ENCODE measurements at regions not wholly inside any gene's neighbourhood (a gene's known extent, or its start where the extent isn't known, plus 50 kb on each side); places are given as distances from the start of the nearest gene placed in this dataset.

GRCh38 chr1:94678202-94678848, 136.8 kb upstream of the F3 start:
- no peak for DNase-seq (ENCODE audit: low read depth)
- Histone ChIP-seq H3K36me3 (ENCODE audit: control insufficient read depth, insufficient read depth, low read length) (no peaks in the 10 kb centered on the region), H3K27me3 (ENCODE audit: control insufficient read depth, insufficient read depth, low read length) (no peaks in the 10 kb centered on the region), H3K4me3 (ENCODE audit: low read depth, low read length) (no peak overlapping the region)
- TF ChIP-seq, protein P1, sequence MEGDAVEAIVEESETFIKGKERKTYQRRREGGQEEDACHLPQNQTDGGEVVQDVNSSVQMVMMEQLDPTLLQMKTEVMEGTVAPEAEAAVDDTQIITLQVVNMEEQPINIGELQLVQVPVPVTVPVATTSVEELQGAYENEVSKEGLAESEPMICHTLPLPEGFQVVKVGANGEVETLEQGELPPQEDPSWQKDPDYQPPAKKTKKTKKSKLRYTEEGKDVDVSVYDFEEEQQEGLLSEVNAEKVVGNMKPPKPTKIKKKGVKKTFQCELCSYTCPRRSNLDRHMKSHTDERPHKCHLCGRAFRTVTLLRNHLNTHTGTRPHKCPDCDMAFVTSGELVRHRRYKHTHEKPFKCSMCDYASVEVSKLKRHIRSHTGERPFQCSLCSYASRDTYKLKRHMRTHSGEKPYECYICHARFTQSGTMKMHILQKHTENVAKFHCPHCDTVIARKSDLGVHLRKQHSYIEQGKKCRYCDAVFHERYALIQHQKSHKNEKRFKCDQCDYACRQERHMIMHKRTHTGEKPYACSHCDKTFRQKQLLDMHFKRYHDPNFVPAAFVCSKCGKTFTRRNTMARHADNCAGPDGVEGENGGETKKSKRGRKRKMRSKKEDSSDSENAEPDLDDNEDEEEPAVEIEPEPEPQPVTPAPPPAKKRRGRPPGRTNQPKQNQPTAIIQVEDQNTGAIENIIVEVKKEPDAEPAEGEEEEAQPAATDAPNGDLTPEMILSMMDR (IDR thresholded peaks at IDR 0.05; ENCODE audit: insufficient read depth, low read length, poor library complexity, severe bottlenecking), result no peak

- no peak for DNase-seq (ENCODE audit: low read depth)
- no peaks in the 10 kb centered on the region for H3K27me3 ChIP-seq (ENCODE audit: control insufficient read depth, insufficient read depth, low read length)
- TF ChIP-seq, protein P1 (IDR thresholded peaks at IDR 0.05; ENCODE audit: insufficient read depth, low read length, poor library complexity, severe bottlenecking), result no peak
- H3K4me3 ChIP-seq (ENCODE audit: low read depth, low read length), result no peak overlapping the region
- H3K36me3 ChIP-seq (ENCODE audit: control insufficient read depth, insufficient read depth, low read length), result no peaks in the 10 kb centered on the region
Measured at GRCh38 chr1:94677714-94678113, 136.2 kb upstream of the F3 start.

DNA sequence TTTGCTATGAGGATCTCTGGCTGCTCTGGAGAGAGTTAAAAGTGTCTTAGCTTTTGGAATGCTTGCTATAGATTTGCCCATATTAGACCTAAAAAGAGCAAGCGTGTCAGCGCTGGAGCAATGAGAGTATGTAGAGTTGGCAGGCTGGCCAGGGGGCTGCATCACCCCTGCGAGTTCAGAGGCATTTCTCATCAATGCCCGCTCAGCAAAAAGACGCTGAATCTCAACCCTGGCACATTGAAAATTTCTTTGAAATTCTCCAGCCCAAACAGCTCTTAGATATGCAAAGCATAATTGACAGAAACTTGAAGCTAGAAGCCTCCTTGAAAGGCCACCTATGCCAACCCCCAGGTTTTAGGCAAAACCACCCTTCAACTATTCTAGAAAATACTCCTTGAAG, 135.5 kb upstream of the F3 start:
- no peak for DNase-seq (ENCODE audit: low read depth)
- Histone ChIP-seq H3K36me3 (ENCODE audit: control insufficient read depth, insufficient read depth, low read length) (no peaks in the 10 kb centered on the region), H3K27me3 (ENCODE audit: control insufficient read depth, insufficient read depth, low read length) (no peaks in the 10 kb centered on the region), H3K4me3 (ENCODE audit: low read depth, low read length) (no peak overlapping the region)
- TF ChIP-seq, protein P1 (IDR thresholded peaks at IDR 0.05; ENCODE audit: insufficient read depth, low read length, poor library complexity, severe bottlenecking), result no peak

GRCh38 chr1:94676686-94677085, 135.1 kb upstream of the F3 start:
- H3K27me3 ChIP-seq (ENCODE audit: control insufficient read depth, insufficient read depth, low read length), result no peaks in the 10 kb centered on the region
- no peak for DNase-seq (ENCODE audit: low read depth)
- TF ChIP-seq, protein P1 (IDR thresholded peaks at IDR 0.05; ENCODE audit: insufficient read depth, low read length, poor library complexity, severe bottlenecking), result no peak
- H3K36me3 ChIP-seq (ENCODE audit: control insufficient read depth, insufficient read depth, low read length), result no peaks in the 10 kb centered on the region
- no peak overlapping the region for H3K4me3 ChIP-seq (ENCODE audit: low read depth, low read length)

DNA sequence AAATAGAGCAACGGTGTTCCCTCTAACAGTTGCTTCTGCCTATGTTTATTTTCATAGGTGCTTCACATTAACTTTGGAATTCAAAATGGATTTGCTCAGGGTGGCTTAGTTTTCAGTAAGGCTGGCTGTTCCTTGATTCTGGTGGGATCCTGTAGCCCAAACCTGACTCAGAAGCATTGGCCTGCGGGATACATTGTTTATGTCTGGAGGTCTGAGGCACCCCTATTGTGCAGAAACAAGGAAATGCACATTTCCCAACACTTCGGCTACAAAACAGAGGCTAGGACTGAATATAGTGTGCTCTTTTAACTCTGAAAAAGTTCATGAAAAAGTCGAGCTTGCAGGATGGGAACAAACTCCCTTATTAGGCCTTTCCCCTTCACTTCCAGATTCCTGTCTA, 133.8 kb upstream of the F3 start:
- H3K36me3 ChIP-seq (ENCODE audit: control insufficient read depth, insufficient read depth, low read length), result no peaks in the 10 kb centered on the region
- no peaks in the 10 kb centered on the region for H3K27me3 ChIP-seq (ENCODE audit: control insufficient read depth, insufficient read depth, low read length)
- DNase-seq (ENCODE audit: low read depth), result no peak
- H3K4me3 ChIP-seq (ENCODE audit: low read depth, low read length), result no peak overlapping the region
- TF ChIP-seq, protein P1 (IDR thresholded peaks at IDR 0.05; ENCODE audit: insufficient read depth, low read length, poor library complexity, severe bottlenecking), result no peak

GRCh38 chr1:94674876-94675275, 133.3 kb upstream of the F3 start:
- DNase-seq (ENCODE audit: low read depth), result no peak
- H3K4me3 ChIP-seq (ENCODE audit: low read depth, low read length), result no peak overlapping the region
- no peaks in the 10 kb centered on the region for H3K36me3 ChIP-seq (ENCODE audit: control insufficient read depth, insufficient read depth, low read length)
- no peaks in the 10 kb centered on the region for H3K27me3 ChIP-seq (ENCODE audit: control insufficient read depth, insufficient read depth, low read length)
- TF ChIP-seq, protein P1 (IDR thresholded peaks at IDR 0.05; ENCODE audit: insufficient read depth, low read length, poor library complexity, severe bottlenecking), result no peak

Data from kidney epithelial cell (primary cell).